Right lobe of liver (tissue), 4 donors: ENCODE measurements at regions not wholly inside any gene's neighbourhood (a gene's known extent, or its start where the extent isn't known, plus 50 kb on each side); places are given as distances from the start of the nearest gene placed in this dataset.

Source experiments
- CTCF ChIP-seq, 4 donors: fragments of 200-600 bp in 3 of 4; fragments of 450-650 bp in 1 of 4; IDR thresholded peaks; one replicate each; pipeline versions ENCODE4 v1.5.1 to v1.8.0; 2016 to 2022; ENCODE audit warnings: antibody characterized with exemption in 4 of 4, mild to moderate bottlenecking in 2 of 4
- POLR2A ChIP-seq: fragments of 450-650 bp; IDR thresholded peaks from one replicate; pipeline ENCODE4 v1.6.1; 2017; ENCODE audit warnings: antibody characterized with exemption, mild to moderate bottlenecking
- donor health status: DM: no; HTN: no; CAD: no.
- donor health status: DM: no; HTN: no; CAD: no.
- donor health status: DM: no; HTN: yes; CAD: no.

DNA sequence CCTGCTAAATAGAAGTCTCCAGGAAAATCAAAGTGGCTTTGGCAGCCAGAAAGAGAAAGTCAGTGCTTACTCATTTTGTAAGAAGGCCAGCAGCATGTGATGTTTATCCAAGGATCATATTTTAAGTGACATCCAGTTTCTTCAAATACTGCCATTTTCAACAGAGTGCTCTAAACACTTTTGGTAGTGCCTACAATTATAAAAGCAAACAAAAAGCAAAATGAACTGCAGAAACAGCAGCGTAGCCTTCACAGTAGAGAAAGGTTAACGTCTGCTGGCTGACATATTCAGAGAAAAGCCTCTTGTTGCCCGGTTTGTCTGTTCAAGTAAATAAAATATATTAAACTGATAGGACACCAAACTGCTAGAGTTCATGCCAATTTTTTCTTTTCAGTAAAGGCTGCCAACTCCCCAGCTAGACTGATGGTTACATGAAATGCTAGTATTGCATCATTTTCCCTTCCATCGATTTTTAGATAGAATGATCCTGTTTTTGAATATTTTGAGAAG is 705.7 kb upstream of the SLC35B3 start:
- TF ChIP-seq POLR2A (no peak), CTCF (IDR thresholded peaks at IDR 0.05) (no peak)
